Neural cell (in vitro differentiated cells): ENCODE measurements at regions not wholly inside any gene's neighbourhood (a gene's known extent, or its start where the extent isn't known, plus 50 kb on each side); places are given as distances from the start of the nearest gene placed in this dataset.

ENCODE experiments used
- EP300 ChIP-seq: fragments of 450-650 bp; conservative IDR thresholded peaks from 2 replicates; pipeline ENCODE4 v1.6.1; 2014; ENCODE audit warnings: antibody characterized with exemption, mild to moderate bottlenecking, moderate library complexity; ENCODE audit not compliant: poor library complexity, severe bottlenecking
- EZH2 ChIP-seq: fragments of 200-600, 300-800 bp; shearing (Covaris generic), sonication (generic); IDR thresholded peaks from 2 replicates; pipeline ENCODE4 v1.6.1; 2014; ENCODE audit warnings: antibody characterized with exemption, low read length, borderline replicate concordance, mild to moderate bottlenecking; ENCODE audit not compliant: insufficient read depth, poor library complexity, severe bottlenecking
- POLR2AphosphoS5 ChIP-seq: IDR thresholded peaks from 2 replicates; pipeline ENCODE4 v1.6.1; 2012
- TAF1 ChIP-seq: IDR thresholded peaks from 2 replicates; pipeline ENCODE4 v1.6.1; 2012; ENCODE audit warnings: low read depth
- TF ChIP-seq, protein P1 (sequence below): fragments of 450-650 bp; IDR thresholded peaks from 2 replicates; pipeline ENCODE4 v1.5.1; 2014; ENCODE audit warnings: antibody characterized with exemption, mild to moderate bottlenecking, moderate library complexity; ENCODE audit not compliant: poor library complexity, severe bottlenecking
- TF ChIP-seq, protein P2 (sequence below): IDR thresholded peaks from 2 replicates; pipeline ENCODE4 v1.6.1; 2012; ENCODE audit warnings: borderline replicate concordance

DNA sequence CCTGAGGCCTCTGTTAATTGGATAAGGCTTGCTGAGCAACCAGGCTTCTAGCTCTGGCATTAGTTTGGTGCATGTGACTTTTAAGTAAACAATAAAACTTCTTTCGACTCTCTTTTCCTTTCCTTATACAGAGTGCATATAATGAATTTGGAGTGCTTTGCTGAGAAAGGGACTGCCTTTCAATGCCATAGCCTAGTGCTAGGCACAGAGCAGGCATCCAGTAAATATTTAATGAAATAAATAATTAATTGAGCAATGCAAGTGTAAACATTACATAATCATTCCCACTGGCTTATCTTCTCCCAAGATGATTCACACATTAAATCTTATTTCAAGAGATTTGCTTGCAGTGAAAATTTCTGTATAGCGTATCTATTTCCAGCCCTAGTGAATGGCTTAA is 74.1 kb downstream of the NMUR2 start:
- TF ChIP-seq EZH2 (no peak), EP300 (no peak), POLR2AphosphoS5 (no peak), TAF1 (no peak)
- TF ChIP-seq, protein P1, sequence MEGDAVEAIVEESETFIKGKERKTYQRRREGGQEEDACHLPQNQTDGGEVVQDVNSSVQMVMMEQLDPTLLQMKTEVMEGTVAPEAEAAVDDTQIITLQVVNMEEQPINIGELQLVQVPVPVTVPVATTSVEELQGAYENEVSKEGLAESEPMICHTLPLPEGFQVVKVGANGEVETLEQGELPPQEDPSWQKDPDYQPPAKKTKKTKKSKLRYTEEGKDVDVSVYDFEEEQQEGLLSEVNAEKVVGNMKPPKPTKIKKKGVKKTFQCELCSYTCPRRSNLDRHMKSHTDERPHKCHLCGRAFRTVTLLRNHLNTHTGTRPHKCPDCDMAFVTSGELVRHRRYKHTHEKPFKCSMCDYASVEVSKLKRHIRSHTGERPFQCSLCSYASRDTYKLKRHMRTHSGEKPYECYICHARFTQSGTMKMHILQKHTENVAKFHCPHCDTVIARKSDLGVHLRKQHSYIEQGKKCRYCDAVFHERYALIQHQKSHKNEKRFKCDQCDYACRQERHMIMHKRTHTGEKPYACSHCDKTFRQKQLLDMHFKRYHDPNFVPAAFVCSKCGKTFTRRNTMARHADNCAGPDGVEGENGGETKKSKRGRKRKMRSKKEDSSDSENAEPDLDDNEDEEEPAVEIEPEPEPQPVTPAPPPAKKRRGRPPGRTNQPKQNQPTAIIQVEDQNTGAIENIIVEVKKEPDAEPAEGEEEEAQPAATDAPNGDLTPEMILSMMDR = no peak
- TF ChIP-seq, protein P2, sequence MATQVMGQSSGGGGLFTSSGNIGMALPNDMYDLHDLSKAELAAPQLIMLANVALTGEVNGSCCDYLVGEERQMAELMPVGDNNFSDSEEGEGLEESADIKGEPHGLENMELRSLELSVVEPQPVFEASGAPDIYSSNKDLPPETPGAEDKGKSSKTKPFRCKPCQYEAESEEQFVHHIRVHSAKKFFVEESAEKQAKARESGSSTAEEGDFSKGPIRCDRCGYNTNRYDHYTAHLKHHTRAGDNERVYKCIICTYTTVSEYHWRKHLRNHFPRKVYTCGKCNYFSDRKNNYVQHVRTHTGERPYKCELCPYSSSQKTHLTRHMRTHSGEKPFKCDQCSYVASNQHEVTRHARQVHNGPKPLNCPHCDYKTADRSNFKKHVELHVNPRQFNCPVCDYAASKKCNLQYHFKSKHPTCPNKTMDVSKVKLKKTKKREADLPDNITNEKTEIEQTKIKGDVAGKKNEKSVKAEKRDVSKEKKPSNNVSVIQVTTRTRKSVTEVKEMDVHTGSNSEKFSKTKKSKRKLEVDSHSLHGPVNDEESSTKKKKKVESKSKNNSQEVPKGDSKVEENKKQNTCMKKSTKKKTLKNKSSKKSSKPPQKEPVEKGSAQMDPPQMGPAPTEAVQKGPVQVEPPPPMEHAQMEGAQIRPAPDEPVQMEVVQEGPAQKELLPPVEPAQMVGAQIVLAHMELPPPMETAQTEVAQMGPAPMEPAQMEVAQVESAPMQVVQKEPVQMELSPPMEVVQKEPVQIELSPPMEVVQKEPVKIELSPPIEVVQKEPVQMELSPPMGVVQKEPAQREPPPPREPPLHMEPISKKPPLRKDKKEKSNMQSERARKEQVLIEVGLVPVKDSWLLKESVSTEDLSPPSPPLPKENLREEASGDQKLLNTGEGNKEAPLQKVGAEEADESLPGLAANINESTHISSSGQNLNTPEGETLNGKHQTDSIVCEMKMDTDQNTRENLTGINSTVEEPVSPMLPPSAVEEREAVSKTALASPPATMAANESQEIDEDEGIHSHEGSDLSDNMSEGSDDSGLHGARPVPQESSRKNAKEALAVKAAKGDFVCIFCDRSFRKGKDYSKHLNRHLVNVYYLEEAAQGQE = no peak
